ENCODE measurements at regions not wholly inside any gene's neighbourhood (a gene's known extent, or its start where the extent isn't known, plus 50 kb on each side); places are given as distances from the start of the nearest gene placed in this dataset.
"Not testable (repeated sequence)": the region's sequence is repeated elsewhere in the genome, so short reads cannot be mapped to it uniquely, and the experiment has no call there.

GRCh38 chr2:234867882-234868285, 83.9 kb upstream of the SH3BP4 start:
- no peak overlapping the region for H3K27ac ChIP-seq
- no peak for TF ChIP-seq CTCF (conservative IDR thresholded peaks at IDR 0.05)

- TF ChIP-seq CTCF (conservative IDR thresholded peaks at IDR 0.05) = no peak
- H3K27ac ChIP-seq = no peak overlapping the region
Measured at GRCh38 chr2:234865586-234865985, 86.2 kb upstream of the SH3BP4 start.

- no peak for TF ChIP-seq CTCF (conservative IDR thresholded peaks at IDR 0.05)
- H3K27ac ChIP-seq = no peak overlapping the region
Measured at GRCh38 chr2:234865040-234865439, 86.8 kb upstream of the SH3BP4 start.

- no peak for TF ChIP-seq CTCF (conservative IDR thresholded peaks at IDR 0.05)
Measured at GRCh38 chr2:234864506-234864905, 87.3 kb upstream of the SH3BP4 start.

GRCh38 chr2:234863043-234863934, 88.5 kb upstream of the SH3BP4 start:
- H3K27ac ChIP-seq = no peak overlapping the region
- TF ChIP-seq CTCF (conservative IDR thresholded peaks at IDR 0.05) = no peak

More at GRCh38 chr2:234864506-234864905, 87.3 kb upstream of the SH3BP4 start:
- H3K27ac ChIP-seq = no peak overlapping the region

GRCh38 chr2:234861841-234862735, 89.7 kb upstream of the SH3BP4 start:
- H3K27ac ChIP-seq = no peak overlapping the region
- TF ChIP-seq CTCF (conservative IDR thresholded peaks at IDR 0.05) = no peak

- not testable (repeated sequence) for H3K27ac ChIP-seq
Measured at GRCh38 chr2:234859330-234859872, 92.4 kb upstream of the SH3BP4 start.

All from VCaP (cell line).